ENCODE measurements at regions not wholly inside any gene's neighbourhood (a gene's known extent, or its start where the extent isn't known, plus 50 kb on each side); places are given as distances from the start of the nearest gene placed in this dataset.

DNA sequence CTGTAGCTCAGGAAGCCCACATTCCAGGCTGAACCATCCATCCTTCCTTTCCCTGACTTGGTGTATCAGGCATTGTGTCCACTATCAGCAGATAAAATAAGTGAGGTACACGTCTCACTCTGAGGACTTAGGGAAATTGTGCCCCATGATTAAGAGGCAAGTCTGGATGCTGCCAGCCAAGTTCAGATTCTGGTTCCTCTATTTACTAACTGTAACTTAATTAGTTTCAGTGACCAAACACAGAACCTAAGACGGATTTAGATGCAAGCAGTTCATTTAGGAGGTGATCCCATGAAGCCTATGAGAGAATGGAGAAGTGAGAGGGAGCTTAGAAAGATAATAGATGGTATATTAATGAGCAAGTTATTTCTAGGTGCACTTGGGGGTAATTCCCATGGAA, 56.6 kb upstream of the PACRGL start:
- WGBS, 2 donors: 43 to 63% methylated on average over 2 of the region's 2 CpGs
- no peaks in the 10 kb centered on the region for H3K9me3 ChIP-seq

DNA sequence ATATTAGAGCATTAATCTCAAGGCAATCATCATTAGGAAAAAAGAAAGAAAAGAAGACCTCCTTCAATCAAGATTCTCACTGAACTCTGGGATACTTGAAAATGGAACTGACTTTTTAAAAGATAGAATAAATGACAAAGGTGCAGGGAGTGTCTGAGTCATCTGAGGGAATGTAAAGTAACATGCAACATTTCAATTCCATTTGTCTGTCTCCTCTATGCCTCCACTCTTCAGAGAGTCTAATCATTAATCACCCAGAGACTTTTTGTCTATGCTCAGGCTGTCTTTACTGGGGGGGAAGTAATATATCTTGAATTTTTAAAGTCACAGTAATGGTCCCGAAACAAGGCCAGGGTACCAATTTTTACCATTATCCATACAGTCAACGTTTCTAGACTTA, 55.0 kb upstream of the PACRGL start:
- intact Hi-C loops (cut with DNase I): no loop called here
- Histone ChIP-seq H3K36me3 (no peaks in the 10 kb centered on the region), H3K27ac (no peak overlapping the region), H3K4me3 (no peak overlapping the region), H3K27me3 (no peaks in the 10 kb centered on the region), H3K9me3 (no peaks in the 10 kb centered on the region), H3K4me1 (no peaks in the 10 kb centered on the region)
- WGBS, 2 donors: 54 to 66% methylated on average over 2 of the region's 2 CpGs
- DNase-seq: no peak
- TF ChIP-seq, protein P1, sequence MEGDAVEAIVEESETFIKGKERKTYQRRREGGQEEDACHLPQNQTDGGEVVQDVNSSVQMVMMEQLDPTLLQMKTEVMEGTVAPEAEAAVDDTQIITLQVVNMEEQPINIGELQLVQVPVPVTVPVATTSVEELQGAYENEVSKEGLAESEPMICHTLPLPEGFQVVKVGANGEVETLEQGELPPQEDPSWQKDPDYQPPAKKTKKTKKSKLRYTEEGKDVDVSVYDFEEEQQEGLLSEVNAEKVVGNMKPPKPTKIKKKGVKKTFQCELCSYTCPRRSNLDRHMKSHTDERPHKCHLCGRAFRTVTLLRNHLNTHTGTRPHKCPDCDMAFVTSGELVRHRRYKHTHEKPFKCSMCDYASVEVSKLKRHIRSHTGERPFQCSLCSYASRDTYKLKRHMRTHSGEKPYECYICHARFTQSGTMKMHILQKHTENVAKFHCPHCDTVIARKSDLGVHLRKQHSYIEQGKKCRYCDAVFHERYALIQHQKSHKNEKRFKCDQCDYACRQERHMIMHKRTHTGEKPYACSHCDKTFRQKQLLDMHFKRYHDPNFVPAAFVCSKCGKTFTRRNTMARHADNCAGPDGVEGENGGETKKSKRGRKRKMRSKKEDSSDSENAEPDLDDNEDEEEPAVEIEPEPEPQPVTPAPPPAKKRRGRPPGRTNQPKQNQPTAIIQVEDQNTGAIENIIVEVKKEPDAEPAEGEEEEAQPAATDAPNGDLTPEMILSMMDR (IDR thresholded peaks at IDR 0.05): no peak
- no peak for TF ChIP-seq POLR2A (IDR thresholded peaks at IDR 0.05)

More for the DNA sequence above, 56.6 kb upstream of the PACRGL start:
- intact Hi-C loops (cut with DNase I): no loop called here
- Histone ChIP-seq H3K4me1 (no peaks in the 10 kb centered on the region), H3K4me3 (no peak overlapping the region), H3K27me3 (no peaks in the 10 kb centered on the region), H3K27ac (no peak overlapping the region), H3K36me3 (no peaks in the 10 kb centered on the region)
- TF ChIP-seq POLR2A (IDR thresholded peaks at IDR 0.05): no peak
- TF ChIP-seq, protein P1 (IDR thresholded peaks at IDR 0.05): no peak
- no peak for DNase-seq

DNA sequence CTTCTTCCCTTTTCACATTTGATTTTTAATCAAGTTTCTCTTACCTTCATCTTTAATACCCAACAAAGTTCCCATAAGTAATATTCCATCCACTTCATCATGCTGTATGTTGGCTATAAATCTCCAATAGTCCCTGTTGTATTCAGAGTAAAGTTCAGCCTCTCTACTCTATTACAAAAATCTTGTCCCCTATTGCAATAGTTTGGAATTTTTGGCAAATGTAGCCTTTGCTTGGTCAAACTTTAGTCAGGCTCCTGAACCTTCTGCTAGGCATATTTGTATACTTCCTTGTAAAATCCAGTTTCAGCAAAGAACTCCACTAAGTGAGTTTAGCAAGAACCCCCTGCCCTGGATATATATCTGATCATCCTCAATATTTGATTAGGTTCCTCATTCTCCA, 54.0 kb upstream of the PACRGL start:
- Histone ChIP-seq H3K4me1 (no peaks in the 10 kb centered on the region), H3K27me3 (no peaks in the 10 kb centered on the region), H3K4me3 (no peak overlapping the region), H3K9me3 (no peaks in the 10 kb centered on the region), H3K36me3 (no peaks in the 10 kb centered on the region), H3K27ac (no peak overlapping the region)
- intact Hi-C loops (cut with DNase I): no loop called here
- no peak for DNase-seq
- TF ChIP-seq, protein P1 (IDR thresholded peaks at IDR 0.05): no peak
- no peak for TF ChIP-seq POLR2A (IDR thresholded peaks at IDR 0.05)

Small RNA genes lying in the stretch of these regions (small RNA-seq; reads per million reads assigned to genes)
- 1.1 to 2.5 (median 1.3) reads per million in 4 donors for gene MIR218-1
